ENCODE measurements at regions not wholly inside any gene's neighbourhood (a gene's known extent, or its start where the extent isn't known, plus 50 kb on each side); places are given as distances from the start of the nearest gene placed in this dataset.

DNA sequence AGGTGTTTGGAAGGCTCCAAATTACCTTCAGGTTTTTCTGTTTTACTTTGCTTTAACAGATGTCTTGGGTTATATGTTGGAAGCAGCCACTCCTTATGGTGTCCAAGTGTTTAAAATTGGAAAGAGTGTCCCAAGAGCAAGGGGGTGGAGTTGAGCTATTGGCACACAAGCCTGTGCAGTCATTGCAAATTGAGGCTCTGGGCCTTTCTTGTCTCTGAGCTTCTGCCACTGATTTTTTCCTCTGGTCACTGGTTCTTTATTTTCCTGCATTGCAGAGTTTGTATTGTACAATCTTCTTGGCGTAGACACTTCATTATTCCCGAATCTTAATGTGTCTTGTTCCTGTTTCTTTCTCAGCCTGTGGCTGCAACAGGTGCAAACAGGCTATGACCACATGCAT is 598.8 kb downstream of the RNF144B start:
- Histone ChIP-seq H3K4me3 (ENCODE audit: low read length) (no peak overlapping the region), H3K36me3 (ENCODE audit: control insufficient read depth, insufficient read depth, low read length) (no peaks in the 10 kb centered on the region), H3K9ac (ENCODE audit: low read length) (no peak overlapping the region), H3K4me1 (ENCODE audit: control insufficient read depth, insufficient read depth, low read length) (no peaks in the 10 kb centered on the region), H3K27me3 (ENCODE audit: control insufficient read depth, insufficient read depth, low read length) (no peaks in the 10 kb centered on the region), H3K9me3 (ENCODE audit: control insufficient read depth, low read length) (no peaks in the 10 kb centered on the region)

DNA sequence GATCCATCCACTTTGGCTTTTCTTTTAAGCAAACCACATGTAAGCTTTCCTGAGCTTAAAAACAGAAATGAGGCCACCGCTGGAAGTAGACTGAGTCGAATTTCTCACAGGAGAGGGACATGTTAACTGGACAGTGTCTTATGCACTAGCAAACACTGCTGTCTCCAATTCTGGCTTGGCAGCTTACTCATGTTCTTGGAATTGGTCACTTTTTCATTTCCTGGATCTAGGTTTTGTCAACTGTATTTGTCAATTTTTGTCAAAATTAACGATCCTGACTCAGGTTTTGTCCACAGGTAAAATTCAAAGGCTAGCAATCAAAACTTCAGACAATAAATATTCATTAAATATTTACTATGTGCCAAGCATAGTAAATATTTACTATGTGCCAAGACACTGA is 601.5 kb downstream of the RNF144B start:
- no peaks in the 10 kb centered on the region for H3K27me3 ChIP-seq (ENCODE audit: control insufficient read depth, insufficient read depth, low read length)
- no peak overlapping the region for H3K9ac ChIP-seq (ENCODE audit: low read length)
- no peaks in the 10 kb centered on the region for H3K36me3 ChIP-seq (ENCODE audit: control insufficient read depth, insufficient read depth, low read length)
- no peaks in the 10 kb centered on the region for H3K9me3 ChIP-seq (ENCODE audit: control insufficient read depth, low read length)
- no peak overlapping the region for H3K4me3 ChIP-seq (ENCODE audit: low read length)
- no peaks in the 10 kb centered on the region for H3K4me1 ChIP-seq (ENCODE audit: control insufficient read depth, insufficient read depth, low read length)

DNA sequence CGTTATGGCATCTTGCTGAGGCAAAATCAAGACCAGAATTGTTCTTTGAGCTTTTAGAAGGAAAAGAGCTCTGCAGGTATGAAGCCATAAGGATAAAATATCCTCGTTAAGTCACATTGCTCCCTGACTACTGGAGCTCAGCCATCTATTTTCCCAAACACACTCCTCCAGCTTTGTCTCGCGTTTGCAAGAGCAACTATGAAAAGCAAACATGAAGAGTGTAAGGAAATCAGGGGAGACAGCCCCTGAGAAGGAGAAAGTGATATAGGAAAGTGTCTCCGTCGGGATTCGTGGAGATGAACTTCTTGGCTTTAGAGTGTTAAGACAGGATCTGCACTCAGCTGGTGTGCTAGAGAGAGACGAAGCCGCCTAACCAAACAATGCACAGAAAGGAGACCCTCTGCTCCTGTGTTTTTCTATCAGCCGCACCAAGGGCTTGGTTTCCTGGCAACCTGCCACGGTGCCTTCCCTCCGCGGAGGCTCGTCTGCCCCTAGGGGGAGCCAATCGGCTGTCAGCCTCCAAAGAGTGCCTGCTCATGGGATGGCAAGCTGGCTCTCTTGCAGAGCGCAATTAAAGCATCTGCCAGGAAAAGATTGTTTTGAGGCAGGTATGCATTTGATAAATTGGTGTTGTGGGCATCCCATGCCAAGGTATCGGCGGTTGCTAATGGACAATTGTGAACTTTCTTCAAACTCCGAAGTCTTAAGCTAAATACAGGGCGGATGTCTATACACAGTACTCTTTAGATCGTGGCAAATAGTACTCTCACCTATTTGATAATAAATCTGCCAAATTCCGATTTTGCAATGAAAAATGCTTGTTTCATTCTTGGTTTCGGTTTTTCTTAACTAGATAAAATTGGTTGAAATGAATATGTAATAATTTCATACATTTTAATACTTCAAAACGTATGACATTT is 603.2 kb downstream of the RNF144B start:
- no peak overlapping the region for H3K4me3 ChIP-seq (ENCODE audit: low read length)
- no peaks in the 10 kb centered on the region for H3K9me3 ChIP-seq (ENCODE audit: control insufficient read depth, low read length)
- H3K4me1 ChIP-seq (ENCODE audit: control insufficient read depth, insufficient read depth, low read length) = no peaks in the 10 kb centered on the region
- no peaks in the 10 kb centered on the region for H3K36me3 ChIP-seq (ENCODE audit: control insufficient read depth, insufficient read depth, low read length)
- no peak overlapping the region for H3K9ac ChIP-seq (ENCODE audit: low read length)
- no peaks in the 10 kb centered on the region for H3K27me3 ChIP-seq (ENCODE audit: control insufficient read depth, insufficient read depth, low read length)

DNA sequence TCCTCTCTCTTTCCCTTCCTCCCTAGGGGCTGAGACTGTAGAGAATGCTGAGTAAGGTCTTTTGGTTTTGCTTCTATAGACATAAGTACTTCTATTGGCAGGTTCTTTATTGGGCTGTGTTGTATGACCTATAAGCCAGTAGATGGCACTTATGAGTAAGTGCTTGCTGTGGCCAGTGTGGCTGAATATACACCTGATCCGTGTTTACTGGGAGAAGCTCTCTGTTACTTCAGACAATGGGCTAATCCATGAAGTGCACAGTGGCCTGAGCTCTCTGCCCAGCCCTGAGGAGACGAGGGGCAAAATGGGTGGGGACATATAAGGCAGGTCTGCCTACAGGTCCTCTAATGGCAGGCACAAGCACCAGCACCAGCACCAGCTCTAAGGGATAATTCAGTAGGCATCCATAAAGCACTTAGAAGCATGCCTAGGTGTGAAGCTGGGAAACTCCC is 610.3 kb downstream of the RNF144B start:
- H3K36me3 ChIP-seq (ENCODE audit: control insufficient read depth, insufficient read depth, low read length) = no peaks in the 10 kb centered on the region
- H3K27me3 ChIP-seq (ENCODE audit: control insufficient read depth, insufficient read depth, low read length) = no peaks in the 10 kb centered on the region
- H3K4me1 ChIP-seq (ENCODE audit: control insufficient read depth, insufficient read depth, low read length) = no peaks in the 10 kb centered on the region
- H3K9me3 ChIP-seq (ENCODE audit: control insufficient read depth, low read length) = no peaks in the 10 kb centered on the region
- no peak overlapping the region for H3K4me3 ChIP-seq (ENCODE audit: low read length)
- H3K9ac ChIP-seq (ENCODE audit: low read length) = no peak overlapping the region

DNA sequence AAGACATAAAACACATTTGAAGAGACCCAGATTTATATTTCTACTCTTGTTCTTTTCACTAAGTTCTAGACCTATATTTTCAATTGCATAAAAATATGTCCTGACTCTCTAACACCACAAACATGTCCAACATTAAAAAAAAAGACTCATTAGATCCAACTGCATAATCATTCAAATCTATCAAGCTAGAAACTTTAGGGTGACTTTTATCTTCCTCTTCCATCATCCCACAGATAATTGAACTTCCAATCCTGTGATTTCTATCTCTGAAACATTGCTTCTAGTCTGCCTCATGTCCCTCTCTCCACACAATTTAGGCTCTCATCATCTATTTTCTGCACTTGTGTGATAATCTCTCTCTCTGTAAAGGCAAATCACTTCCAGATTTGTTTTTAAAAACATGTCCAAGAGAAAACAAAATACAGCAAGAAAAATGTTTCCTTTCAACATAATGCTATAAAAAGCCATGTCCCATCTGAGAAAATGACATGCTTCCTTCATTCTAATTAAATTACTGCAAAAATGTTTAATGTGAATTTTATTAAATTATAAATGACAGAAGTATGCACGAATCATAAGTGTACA is 615.9 kb downstream of the RNF144B start:
- Histone ChIP-seq H3K4me3 (ENCODE audit: low read length) (no peak overlapping the region), H3K4me1 (ENCODE audit: control insufficient read depth, insufficient read depth, low read length) (no peaks in the 10 kb centered on the region), H3K9ac (ENCODE audit: low read length) (no peak overlapping the region), H3K27me3 (ENCODE audit: control insufficient read depth, insufficient read depth, low read length) (no peaks in the 10 kb centered on the region), H3K36me3 (ENCODE audit: control insufficient read depth, insufficient read depth, low read length) (no peaks in the 10 kb centered on the region), H3K9me3 (ENCODE audit: control insufficient read depth, low read length) (no peaks in the 10 kb centered on the region)

DNA sequence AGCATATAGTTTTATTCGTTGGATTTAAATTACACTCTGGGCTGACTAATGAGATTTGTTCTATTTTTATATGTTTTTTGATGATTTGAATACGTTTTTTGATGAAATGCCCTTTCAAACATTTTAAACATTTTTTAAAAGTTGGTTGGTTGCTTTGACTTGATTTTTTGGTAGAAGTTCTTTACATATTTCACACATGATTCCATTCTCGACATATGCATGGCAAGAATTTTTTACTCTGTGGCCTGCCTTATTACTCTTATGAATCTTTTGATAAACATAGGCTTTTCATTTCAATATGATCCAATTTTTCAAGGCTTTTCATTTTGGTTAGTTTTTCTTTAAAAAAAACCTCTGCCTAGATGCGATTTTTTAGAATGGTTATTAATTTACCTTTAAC is 617.0 kb downstream of the RNF144B start:
- Histone ChIP-seq H3K4me3 (ENCODE audit: low read length) (no peak overlapping the region), H3K27me3 (ENCODE audit: control insufficient read depth, insufficient read depth, low read length) (no peaks in the 10 kb centered on the region), H3K4me1 (ENCODE audit: control insufficient read depth, insufficient read depth, low read length) (no peaks in the 10 kb centered on the region), H3K36me3 (ENCODE audit: control insufficient read depth, insufficient read depth, low read length) (no peaks in the 10 kb centered on the region), H3K9me3 (ENCODE audit: control insufficient read depth, low read length) (no peaks in the 10 kb centered on the region), H3K9ac (ENCODE audit: low read length) (no peak overlapping the region)

DNA sequence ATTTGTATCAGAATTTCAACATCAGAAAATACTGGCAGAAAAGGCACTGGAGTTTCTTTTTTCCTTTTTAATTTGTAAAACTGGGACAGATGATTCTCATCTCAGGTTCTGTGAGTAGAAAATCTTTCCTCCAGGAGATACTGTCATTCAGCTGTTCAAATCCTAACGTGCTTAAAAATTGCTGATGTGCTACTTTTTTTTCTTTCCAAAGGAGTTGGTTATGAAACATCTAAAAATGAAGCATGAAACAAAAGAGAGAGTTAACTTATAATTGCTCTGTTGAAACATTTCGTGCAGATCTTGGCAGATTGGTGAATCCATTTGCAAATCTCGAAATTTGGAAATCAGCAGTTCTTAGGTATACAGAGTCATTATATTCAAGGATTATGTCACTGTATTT is 622.6 kb downstream of the RNF144B start:
- H3K9me3 ChIP-seq (ENCODE audit: control insufficient read depth, low read length) = no peaks in the 10 kb centered on the region
- H3K4me3 ChIP-seq (ENCODE audit: low read length) = no peak overlapping the region
- no peaks in the 10 kb centered on the region for H3K27me3 ChIP-seq (ENCODE audit: control insufficient read depth, insufficient read depth, low read length)
- no peaks in the 10 kb centered on the region for H3K36me3 ChIP-seq (ENCODE audit: control insufficient read depth, insufficient read depth, low read length)
- no peak overlapping the region for H3K9ac ChIP-seq (ENCODE audit: low read length)
- no peaks in the 10 kb centered on the region for H3K4me1 ChIP-seq (ENCODE audit: control insufficient read depth, insufficient read depth, low read length)

DNA sequence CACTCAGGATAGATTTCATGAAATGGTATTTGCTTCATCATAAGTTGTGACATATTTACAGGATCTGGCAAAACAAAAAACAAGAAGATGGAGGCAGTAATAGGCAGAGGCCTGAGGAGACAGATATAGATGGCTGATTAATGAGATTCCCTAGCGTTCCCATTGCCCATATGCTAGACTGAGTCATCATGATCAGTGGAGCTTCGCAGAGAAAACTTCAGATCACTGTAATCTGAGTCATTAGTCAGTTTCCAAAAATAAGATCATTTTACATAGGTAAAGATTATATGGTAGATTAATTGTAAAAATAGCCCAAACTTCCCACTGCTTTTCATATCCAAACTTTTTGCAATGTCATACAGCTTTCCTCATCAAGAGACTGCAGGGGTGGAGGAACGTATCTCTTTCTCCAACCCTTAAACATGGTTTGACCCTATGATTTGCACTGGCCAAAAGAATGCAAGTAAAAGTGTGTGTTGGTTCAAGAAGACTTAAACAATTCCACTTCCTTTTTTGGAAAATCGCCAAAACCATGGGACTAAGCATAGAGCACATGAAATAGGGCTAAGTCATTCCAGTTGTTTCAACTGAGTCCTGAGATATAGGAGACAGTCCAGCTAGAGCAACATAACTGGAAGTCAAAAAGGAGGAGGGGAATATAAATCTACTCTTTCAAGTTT is 626.0 kb downstream of the RNF144B start:
- Histone ChIP-seq H3K27me3 (ENCODE audit: control insufficient read depth, insufficient read depth, low read length) (no peaks in the 10 kb centered on the region), H3K9me3 (ENCODE audit: control insufficient read depth, low read length) (no peaks in the 10 kb centered on the region), H3K36me3 (ENCODE audit: control insufficient read depth, insufficient read depth, low read length) (no peaks in the 10 kb centered on the region), H3K4me1 (ENCODE audit: control insufficient read depth, insufficient read depth, low read length) (no peaks in the 10 kb centered on the region), H3K9ac (ENCODE audit: low read length) (no peak overlapping the region), H3K4me3 (ENCODE audit: low read length) (no peak overlapping the region)

DNA sequence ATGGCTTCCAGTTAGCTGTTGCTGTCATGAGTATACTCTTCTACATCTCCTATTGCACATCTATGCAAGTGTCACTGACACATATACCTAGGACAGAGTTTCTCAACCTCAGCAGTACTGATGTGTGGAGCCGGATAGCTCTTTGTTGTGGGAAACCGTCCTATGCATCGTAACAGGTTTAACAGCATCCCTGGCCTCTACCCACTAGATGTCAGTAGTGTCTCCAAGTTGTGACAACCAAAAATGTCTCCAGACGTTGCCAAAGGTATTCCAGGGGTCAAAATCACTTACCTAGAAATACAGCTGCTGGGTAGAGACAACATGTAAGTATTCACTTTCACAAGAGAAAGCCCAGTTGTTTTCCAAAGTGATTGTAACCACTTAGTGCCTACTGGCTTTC is 637.6 kb downstream of the RNF144B start:
- Histone ChIP-seq H3K4me1 (ENCODE audit: control insufficient read depth, insufficient read depth, low read length) (no peaks in the 10 kb centered on the region), H3K4me3 (ENCODE audit: low read length) (no peak overlapping the region), H3K9me3 (ENCODE audit: control insufficient read depth, low read length) (no peaks in the 10 kb centered on the region), H3K27me3 (ENCODE audit: control insufficient read depth, insufficient read depth, low read length) (no peaks in the 10 kb centered on the region), H3K36me3 (ENCODE audit: control insufficient read depth, insufficient read depth, low read length) (no peaks in the 10 kb centered on the region), H3K9ac (ENCODE audit: low read length) (no peak overlapping the region)

DNA sequence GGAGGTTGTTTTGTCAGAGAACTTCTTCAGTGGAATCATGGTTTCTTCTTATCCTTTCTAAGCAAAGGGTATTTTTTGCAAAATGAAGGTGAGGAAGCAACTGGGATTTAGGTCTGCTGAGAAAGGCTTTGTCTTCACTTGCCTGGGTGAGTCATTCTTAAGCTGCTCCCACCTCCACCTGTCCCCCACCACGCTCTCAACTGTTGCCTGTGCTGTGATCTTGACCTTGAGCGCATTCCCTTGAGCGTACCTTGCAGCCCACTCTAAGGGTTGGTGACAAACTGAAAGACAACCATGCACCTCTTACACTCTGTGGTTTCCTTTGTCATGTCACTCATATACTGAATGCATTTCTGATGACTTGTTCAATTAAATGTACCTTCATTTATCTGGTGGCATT is 641.1 kb downstream of the RNF144B start:
- no peaks in the 10 kb centered on the region for H3K27me3 ChIP-seq (ENCODE audit: control insufficient read depth, insufficient read depth, low read length)
- H3K9me3 ChIP-seq (ENCODE audit: control insufficient read depth, low read length) = no peaks in the 10 kb centered on the region
- H3K4me3 ChIP-seq (ENCODE audit: low read length) = no peak overlapping the region
- no peak overlapping the region for H3K9ac ChIP-seq (ENCODE audit: low read length)
- H3K36me3 ChIP-seq (ENCODE audit: control insufficient read depth, insufficient read depth, low read length) = no peaks in the 10 kb centered on the region
- H3K4me1 ChIP-seq (ENCODE audit: control insufficient read depth, insufficient read depth, low read length) = no peaks in the 10 kb centered on the region

DNA sequence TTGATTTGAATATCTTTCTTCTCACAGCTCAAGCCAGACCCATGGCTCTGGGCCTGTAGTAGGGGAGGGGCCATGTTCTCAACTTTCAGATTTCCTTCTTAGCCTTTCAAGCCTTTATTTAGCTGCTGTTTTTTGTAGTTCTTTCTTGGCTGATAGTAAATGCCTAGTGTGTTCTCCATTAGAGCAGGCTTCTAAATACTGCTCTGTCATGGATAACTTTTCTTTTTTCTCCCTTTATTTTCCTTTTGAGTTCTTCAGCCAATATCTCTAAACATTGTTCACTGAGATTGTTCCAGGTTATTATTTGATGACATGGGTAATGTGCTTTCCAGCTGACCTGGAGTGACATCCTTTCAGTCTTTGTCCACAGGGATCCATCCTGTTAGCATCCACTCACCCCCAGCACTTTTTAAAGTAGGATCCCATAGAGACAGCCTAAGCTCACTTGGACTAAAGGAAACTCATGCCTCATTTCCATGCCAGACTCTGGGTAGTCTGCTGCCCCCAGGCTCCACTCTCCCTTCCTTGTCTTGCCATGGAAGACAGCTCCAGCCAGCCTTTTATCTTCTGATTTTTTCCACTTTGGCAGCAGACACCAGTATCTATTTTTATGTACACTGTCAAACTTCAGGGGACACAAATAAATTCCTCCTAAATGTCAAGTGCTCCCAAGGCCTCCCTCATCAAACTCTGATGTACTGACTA is 645.6 kb downstream of the RNF144B start:
- no peak overlapping the region for H3K4me3 ChIP-seq (ENCODE audit: low read length)

DNA sequence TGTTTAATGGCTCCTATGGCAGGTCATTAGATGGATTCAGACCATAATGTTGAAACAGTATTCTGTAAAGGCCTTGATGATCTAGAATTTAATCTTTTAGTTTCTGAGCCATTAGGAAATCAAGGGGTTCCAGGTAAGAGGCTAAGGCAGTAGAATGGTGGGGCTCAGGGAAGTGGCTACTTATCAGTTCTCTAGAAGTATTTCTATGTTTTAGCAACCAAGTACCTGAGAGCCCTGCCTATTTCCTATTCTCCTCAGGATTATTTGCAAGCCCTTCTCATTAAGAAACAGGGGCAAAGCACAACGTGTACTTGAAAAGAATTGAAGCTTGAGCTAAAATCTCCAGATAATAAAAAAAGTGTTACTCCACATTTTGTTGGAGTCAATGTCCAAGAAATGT is 646.5 kb downstream of the RNF144B start:
- Histone ChIP-seq H3K9me3 (ENCODE audit: control insufficient read depth, low read length) (no peaks in the 10 kb centered on the region), H3K4me3 (ENCODE audit: low read length) (no peak overlapping the region), H3K9ac (ENCODE audit: low read length) (no peak overlapping the region), H3K27me3 (ENCODE audit: control insufficient read depth, insufficient read depth, low read length) (no peaks in the 10 kb centered on the region), H3K36me3 (ENCODE audit: control insufficient read depth, insufficient read depth, low read length) (no peaks in the 10 kb centered on the region), H3K4me1 (ENCODE audit: control insufficient read depth, insufficient read depth, low read length) (no peaks in the 10 kb centered on the region)

More for the DNA sequence above, 645.6 kb downstream of the RNF144B start:
- Histone ChIP-seq H3K9me3 (ENCODE audit: control insufficient read depth, low read length) (no peaks in the 10 kb centered on the region), H3K9ac (ENCODE audit: low read length) (no peak overlapping the region), H3K27me3 (ENCODE audit: control insufficient read depth, insufficient read depth, low read length) (no peaks in the 10 kb centered on the region), H3K4me1 (ENCODE audit: control insufficient read depth, insufficient read depth, low read length) (no peaks in the 10 kb centered on the region), H3K36me3 (ENCODE audit: control insufficient read depth, insufficient read depth, low read length) (no peaks in the 10 kb centered on the region)

Measured in mucosa of stomach (tissue), 1 donor.